ENCODE measurements at regions not wholly inside any gene's neighbourhood (a gene's known extent, or its start where the extent isn't known, plus 50 kb on each side); places are given as distances from the start of the nearest gene placed in this dataset.

DNA sequence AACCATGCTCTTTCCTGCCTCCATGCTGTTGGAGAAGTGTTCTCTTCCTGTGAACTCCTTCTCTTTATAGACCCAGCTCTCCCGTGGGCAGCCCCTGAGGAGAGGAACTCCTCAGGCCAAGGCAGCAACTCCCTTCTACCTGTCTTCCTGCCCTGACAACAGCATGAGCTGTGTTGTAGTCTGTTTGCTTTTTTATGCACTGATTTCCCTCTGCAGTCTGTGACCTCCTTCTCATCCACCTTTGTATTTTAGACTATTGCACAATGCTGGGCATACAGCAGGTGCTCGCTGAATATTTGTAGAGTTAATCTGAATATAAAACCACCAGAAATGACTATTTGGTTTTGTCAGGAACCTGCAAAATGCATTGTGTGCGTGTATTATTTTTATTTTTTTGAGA is 152.2 kb upstream of the CHD6 start:
- TF ChIP-seq, protein P1, sequence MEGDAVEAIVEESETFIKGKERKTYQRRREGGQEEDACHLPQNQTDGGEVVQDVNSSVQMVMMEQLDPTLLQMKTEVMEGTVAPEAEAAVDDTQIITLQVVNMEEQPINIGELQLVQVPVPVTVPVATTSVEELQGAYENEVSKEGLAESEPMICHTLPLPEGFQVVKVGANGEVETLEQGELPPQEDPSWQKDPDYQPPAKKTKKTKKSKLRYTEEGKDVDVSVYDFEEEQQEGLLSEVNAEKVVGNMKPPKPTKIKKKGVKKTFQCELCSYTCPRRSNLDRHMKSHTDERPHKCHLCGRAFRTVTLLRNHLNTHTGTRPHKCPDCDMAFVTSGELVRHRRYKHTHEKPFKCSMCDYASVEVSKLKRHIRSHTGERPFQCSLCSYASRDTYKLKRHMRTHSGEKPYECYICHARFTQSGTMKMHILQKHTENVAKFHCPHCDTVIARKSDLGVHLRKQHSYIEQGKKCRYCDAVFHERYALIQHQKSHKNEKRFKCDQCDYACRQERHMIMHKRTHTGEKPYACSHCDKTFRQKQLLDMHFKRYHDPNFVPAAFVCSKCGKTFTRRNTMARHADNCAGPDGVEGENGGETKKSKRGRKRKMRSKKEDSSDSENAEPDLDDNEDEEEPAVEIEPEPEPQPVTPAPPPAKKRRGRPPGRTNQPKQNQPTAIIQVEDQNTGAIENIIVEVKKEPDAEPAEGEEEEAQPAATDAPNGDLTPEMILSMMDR (IDR thresholded peaks at IDR 0.05), result no peak
- no peak for TF ChIP-seq POLR2A (IDR thresholded peaks at IDR 0.05)

Measured in testis (tissue), 2 donors.